ENCODE measurements at regions not wholly inside any gene's neighbourhood (a gene's known extent, or its start where the extent isn't known, plus 50 kb on each side); places are given as distances from the start of the nearest gene placed in this dataset.
A peak's percentile ranks its signal among the peaks of the same experiment; 100 is the strongest.
"Not testable (repeated sequence)": the region's sequence is repeated elsewhere in the genome, so short reads cannot be mapped to it uniquely, and the experiment has no call there.

DNA sequence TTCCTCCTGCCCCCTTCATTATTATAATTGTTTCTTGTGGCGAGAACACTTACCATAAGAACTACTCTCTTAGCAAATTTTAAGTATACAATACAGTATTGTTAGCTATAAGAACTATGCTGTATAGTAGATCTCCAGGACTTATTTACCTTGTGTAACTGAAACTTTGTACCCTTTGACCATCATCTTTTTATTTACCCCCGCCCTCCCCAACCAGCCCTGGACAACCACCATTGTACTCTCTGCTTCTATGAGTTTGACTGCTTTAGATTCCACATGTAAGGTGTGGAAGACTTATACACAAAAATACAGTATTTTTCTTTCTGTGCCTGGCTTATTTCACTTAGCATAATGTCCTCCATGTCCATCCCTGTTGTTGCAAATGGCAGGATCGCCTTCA lies 161.1 kb downstream of the PHF8 start:
- DNase-seq, result no peak

- no peak for DNase-seq
Observed at GRCh38 chrX:53882331-53882730, 161.9 kb downstream of the PHF8 start.

DNA sequence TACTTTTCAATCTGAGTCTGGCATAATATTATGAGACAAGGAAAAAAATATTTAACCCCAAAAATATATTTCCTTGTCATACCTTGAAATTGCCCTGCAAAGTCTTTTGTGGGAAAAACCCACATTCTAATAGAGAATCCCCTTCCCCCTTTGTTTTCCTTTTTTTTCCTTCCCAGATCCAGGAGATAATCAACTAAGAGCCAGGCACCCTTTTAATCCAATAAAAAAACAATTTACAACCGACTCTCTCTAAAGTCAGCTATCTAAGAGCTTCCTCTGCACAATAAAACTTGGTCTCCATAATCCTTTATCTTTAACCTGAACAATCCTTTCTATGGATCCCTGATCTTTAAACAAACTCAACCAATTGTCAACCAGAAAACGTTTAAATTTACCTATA lies 163.5 kb downstream of the PHF8 start:
- DNase-seq, result not testable (repeated sequence)

GRCh38 chrX:53859890-53860289 lies 173.4 kb upstream of the HUWE1 start:
- DNase-seq, result no peak

GRCh38 chrX:53831662-53832635 lies 145.4 kb upstream of the HUWE1 start:
- DNase-seq, result peak; percentile 28

DNA sequence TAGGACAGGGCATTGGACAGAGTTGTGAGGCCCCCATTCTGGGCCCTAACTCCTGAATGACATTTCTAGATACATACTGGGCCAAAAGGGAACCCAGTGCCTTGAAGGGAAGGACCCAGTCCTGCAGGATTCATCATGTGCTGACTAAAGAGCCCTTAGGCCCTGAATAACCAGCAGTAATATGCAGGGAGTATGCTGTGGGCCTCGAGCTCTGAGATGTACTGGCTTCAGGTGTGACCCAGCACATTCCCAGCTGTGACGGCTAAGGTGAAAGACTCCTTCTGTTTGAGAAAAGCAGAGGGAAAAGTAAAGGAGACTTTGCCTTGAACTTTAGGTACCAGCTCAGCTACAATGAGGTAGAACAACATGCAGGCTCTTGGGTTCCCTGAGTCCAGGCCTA lies 138.2 kb upstream of the HUWE1 start:
- DNase-seq, result no peak

DNA sequence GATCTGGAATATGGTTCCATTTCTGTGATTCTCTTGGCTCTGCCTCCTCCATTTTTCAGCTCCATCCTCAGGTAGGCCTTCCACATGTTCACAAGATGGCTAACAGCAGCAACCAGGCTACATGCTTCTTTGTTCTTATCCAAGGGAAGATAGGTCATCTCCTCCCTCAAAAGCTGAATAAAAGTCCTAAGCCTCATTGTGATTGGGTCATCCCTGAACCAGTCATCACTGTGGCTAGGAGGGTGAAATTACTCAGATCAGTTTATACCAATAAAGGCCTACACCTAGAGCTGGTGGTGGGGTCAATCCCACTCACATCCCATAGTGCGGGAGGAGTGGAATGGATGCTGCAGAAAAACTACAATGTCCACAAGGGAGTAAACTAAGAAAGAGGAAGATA lies 131.6 kb upstream of the HUWE1 start:
- not testable (repeated sequence) for DNase-seq

- no peak for DNase-seq
Observed at GRCh38 chrX:53817548-53817947, 131.0 kb upstream of the HUWE1 start.

- DNase-seq, result no peak
Observed at GRCh38 chrX:53813670-53814440, 127.3 kb upstream of the HUWE1 start.

DNA sequence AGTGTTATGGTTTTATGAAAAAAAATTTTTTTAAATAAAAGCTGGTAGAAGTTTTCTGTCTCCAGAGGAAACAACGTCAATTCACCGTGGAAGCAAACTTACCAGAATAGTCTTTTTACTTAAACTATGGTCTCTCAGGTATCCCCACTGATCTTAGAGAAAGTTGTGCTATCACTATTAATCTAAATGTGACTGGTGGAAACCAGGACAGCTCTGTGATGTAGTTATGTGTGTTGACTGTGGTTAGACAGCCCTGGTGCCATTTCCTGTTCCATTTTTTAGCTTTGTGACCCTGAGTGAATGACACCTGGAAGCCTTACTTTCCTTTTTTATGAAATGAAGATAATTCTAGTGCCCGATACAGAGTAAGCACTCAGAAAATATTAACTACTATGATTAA lies 111.8 kb upstream of the HUWE1 start:
- no peak for DNase-seq

DNA sequence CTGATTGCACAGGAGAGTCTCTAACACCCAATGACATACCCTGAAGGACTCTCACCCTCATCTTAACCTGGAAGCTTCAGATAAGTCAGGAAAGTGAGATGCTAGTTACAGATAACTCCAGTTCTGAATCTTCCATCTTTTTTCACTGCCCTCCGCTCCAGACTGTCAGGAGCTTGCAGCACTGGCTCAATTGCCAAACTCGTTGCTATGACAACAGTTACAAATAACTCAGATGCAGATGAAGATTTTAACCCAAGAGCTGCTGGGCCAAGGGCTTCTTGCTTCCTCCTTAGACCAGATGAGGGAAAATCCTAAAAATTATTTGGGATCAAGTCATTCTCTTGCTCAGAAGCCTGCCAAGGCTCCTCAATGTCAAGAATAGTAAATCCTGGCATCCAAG lies 109.1 kb upstream of the HUWE1 start:
- DNase-seq, result peak; percentile 20

DNA sequence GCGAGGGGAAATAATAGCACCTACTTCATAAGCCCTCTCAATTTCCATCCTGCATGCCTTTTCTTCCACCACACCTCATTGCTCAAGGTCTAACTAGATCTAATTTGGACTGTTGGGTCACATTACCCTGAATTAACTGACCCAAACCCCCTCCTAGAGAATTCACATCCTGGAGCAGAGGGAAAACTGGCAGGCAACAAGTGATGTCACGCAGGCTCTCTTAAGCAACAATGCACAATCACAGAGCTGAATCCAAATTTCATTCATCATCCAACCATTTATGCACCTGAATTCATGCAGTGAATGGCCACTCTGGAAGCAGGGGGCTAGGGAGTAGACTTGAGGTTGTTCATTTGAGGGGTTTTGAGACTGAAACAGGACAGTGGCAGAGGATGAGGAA lies 107.7 kb upstream of the HUWE1 start:
- DNase-seq, result no peak

GRCh38 chrX:53768865-53769264 lies 82.3 kb upstream of the HUWE1 start:
- DNase-seq, result no peak

DNA sequence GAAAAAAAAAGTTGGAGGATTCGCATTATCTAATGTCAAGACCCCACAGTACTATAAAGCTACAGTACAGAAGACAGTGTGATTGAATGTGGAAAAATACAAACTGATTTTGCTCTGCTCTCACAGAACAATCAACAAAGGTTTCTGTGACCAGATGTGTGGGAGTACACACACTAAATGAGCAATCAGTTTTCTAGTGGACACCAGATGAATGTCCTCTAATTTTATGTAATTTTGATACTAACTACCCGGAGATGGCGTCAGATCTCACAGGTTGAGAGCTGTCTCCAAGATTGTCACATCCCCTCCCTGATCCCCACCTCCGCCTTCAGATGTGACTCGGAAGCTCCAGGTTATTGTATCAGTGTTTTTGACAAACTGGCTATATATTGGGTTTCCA lies 81.9 kb upstream of the HUWE1 start:
- no peak for DNase-seq

GRCh38 chrX:53767544-53767943 lies 81.0 kb upstream of the HUWE1 start:
- DNase-seq, result no peak

DNA sequence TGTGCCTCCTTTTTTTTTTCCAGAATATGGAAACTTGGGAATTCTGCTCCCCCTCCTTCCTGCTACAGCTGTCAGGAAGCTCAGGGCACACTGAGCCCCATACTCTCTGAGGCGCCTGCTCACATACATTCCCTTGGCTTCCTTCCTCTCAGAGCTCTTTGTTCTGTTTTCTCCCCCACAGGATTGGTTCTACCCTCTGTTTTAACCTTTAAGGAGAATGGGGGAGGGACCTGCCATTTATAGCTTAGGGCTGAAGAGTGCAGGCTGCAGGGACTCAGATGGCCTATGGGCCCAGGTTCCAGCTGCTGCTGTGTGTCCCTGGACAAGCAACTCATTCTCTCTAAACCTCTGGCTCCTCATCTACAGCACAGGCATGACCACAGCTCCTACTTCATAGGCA lies 70.7 kb upstream of the HUWE1 start:
- DNase-seq, result not testable (repeated sequence)

GRCh38 chrX:53746718-53747117 lies 60.2 kb upstream of the HUWE1 start:
- DNase-seq, result no peak

DNA sequence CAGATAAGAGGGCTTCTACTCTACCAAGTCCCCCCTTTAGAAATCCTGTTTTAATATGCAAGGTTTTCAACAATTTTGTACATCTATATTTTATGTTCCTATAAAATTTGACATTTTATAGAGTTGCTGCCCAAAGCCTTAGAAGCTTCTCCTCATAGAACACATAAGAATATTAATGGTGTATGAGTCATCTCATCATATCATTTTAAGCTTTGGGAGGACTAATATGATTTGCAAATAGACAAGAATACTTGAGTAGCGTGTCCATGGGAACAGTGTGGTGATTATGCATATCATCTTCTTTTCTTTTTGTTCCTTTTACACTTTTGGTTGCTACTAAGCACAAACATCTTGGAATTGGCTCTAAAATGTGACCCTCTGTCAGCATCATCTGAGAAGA lies 56.7 kb upstream of the HUWE1 start:
- no peak for DNase-seq

DNA sequence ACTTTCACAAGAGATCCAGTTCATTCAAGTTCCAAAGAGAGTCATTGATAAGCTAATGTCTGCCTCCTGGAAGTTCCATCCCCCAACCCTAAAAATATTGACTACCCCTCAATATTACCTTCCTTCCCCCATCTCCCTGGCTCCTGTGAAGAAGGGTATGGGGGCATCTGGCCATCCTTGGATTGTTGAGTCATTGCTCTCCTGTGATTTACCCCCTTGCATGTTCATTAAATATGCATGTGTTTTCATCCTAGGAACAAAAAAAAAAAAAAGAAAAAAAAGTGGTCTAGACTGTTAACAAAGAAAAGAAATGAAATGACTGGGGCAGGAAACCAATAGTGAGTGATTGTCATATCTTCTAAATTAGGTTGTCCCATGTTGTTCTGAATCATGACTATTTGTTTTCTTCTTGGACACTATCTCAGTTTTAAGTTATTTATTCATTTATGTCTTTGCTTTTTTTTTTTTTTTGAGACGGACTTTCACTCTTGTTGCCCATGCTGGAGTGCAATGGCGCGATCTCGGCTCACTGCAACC lies 51.9 kb upstream of the HUWE1 start:
- DNase-seq, result no peak
